B cell (primary cell): ENCODE measurements at regions not wholly inside any gene's neighbourhood (a gene's known extent, or its start where the extent isn't known, plus 50 kb on each side); places are given as distances from the start of the nearest gene placed in this dataset.
A peak's percentile ranks its signal among the peaks of the same experiment; 100 is the strongest.

Experiments
- ATAC-seq: fragments of 200-7000 bp; cut with Tn5 transposase; one replicate; pipeline ENCODE4 v1.10.0; 2021; ENCODE audit warnings: low read depth, mild to moderate bottlenecking, moderate number of reproducible peaks, moderate library complexity
- CTCF ChIA-PET: fragments of 350-600 bp; sonication (Branson Sonifier 250); formaldehyde crosslinking; loops from one replicate; lab custom pipeline; 2021; ENCODE audit warnings: antibody characterized with exemption, inconsistent platforms; lab: Charles Lee
- POLR2A ChIA-PET: fragments of 350-600 bp; sonication (Branson Sonifier 250); formaldehyde crosslinking; loops from one replicate; lab custom pipeline; 2021; ENCODE audit warnings: antibody characterized with exemption; lab: Charles Lee
- DNase-seq: peaks from one replicate; pipeline ENCODE4 v3.0.0; 2013
- H2AFZ ChIP-seq: 2 replicates; pipeline ENCODE4 v1.6.1; 2012; ENCODE audit warnings: mild to moderate bottlenecking, low read depth, low read length; ENCODE audit not compliant: insufficient read depth, poor library complexity, severe bottlenecking
- H3K27ac ChIP-seq, 2 donors: 1 replicate in 1 of 2; 2 replicates in 1 of 2; pipeline ENCODE4 v1.5.1; 2012 to 2013; ENCODE audit warnings: low read length in 2 of 2, mild to moderate bottlenecking in 2 of 2, moderate library complexity in 1 of 2
- H3K27me3 ChIP-seq, 4 experiments: fragments of 200-600 bp in 1 of 4; sonication (generic) in 1 of 4; replicated peaks in 1 of 4; 1 replicate in 2 of 4; 2 replicates in 2 of 4; pipeline versions ENCODE4 v1.6.1 to v1.7.0; 2013 to 2016; ENCODE audit warnings: low read length in 3 of 4, mild to moderate bottlenecking in 2 of 4, mixed read lengths in 1 of 4, moderate library complexity in 1 of 4; ENCODE audit not compliant: insufficient read depth in 4 of 4, control insufficient read depth in 3 of 4; ENCODE audit errors: control extremely low read depth in 1 of 4
- H3K36me3 ChIP-seq, 2 experiments: replicated peaks in 1 of 2; 1 replicate in 1 of 2; 2 replicates in 1 of 2; pipeline versions ENCODE4 v1.6.1 to v1.7.1; 2013; ENCODE audit warnings: low read length in 1 of 2; ENCODE audit not compliant: insufficient read depth in 2 of 2, control insufficient read depth in 1 of 2; ENCODE audit errors: control extremely low read depth in 1 of 2, extremely low read depth in 1 of 2
- H3K4me1 ChIP-seq, 2 donors: fragments of 200-600 bp in 1 of 2; sonication (generic) in 1 of 2; 1 replicate in 1 of 2; 2 replicates in 1 of 2; pipeline versions ENCODE4 v1.5.1 to v1.6.1; 2013 to 2017; ENCODE audit warnings: low read length in 2 of 2; ENCODE audit not compliant: control insufficient read depth in 2 of 2, insufficient read depth in 2 of 2
- H3K4me2 ChIP-seq: replicated peaks from 2 replicates; pipeline ENCODE3; 2012; ENCODE audit warnings: mild to moderate bottlenecking, low read depth, low read length; ENCODE audit not compliant: poor library complexity, severe bottlenecking
- H3K4me3 ChIP-seq, 5 experiments: fragments of 200-600 bp in 1 of 5; sonication (generic) in 1 of 5; 1 replicate in 3 of 5; 2 replicates in 2 of 5; pipeline versions ENCODE4 v1.5.1 to v1.7.0; 2011 to 2016; ENCODE audit warnings: low read length in 4 of 5, mild to moderate bottlenecking in 4 of 5, low read depth in 2 of 5, control low read depth in 1 of 5, moderate library complexity in 1 of 5; ENCODE audit not compliant: insufficient read depth in 1 of 5; ENCODE audit errors: control extremely low read depth in 1 of 5, extremely low read depth in 1 of 5
- H3K79me2 ChIP-seq: fragments of 200-600 bp; sonication (generic); one replicate; pipeline ENCODE4 v1.6.0; 2016; ENCODE audit warnings: low read length; ENCODE audit not compliant: control insufficient read depth, insufficient read depth
- H3K9ac ChIP-seq: fragments of 200-600 bp; sonication (generic); 2 replicates; pipeline ENCODE4 v1.6.1; 2017; ENCODE audit warnings: mild to moderate bottlenecking, low read length, moderate library complexity
- H3K9me3 ChIP-seq, 3 donors: one replicate each; pipeline versions ENCODE4 v1.6.1 to v1.7.1; 2013; ENCODE audit warnings: low read length in 2 of 3; ENCODE audit not compliant: control insufficient read depth in 2 of 3, insufficient read depth in 1 of 3; ENCODE audit errors: control extremely low read depth in 1 of 3
- H4K20me1 ChIP-seq: 2 replicates; pipeline ENCODE4 v1.6.0; 2012; ENCODE audit warnings: mild to moderate bottlenecking, low read length; ENCODE audit not compliant: insufficient read depth, control insufficient read depth, poor library complexity, severe bottlenecking
- H3K27ac Mint-ChIP-seq: one replicate; pipeline ENCODE4 v1.8.0; 2021; ENCODE audit warnings: mixed read lengths
- H3K27me3 Mint-ChIP-seq: one replicate; pipeline ENCODE4 v1.8.0; 2021; ENCODE audit warnings: mixed read lengths
- H3K4me1 Mint-ChIP-seq: one replicate; pipeline ENCODE4 v1.8.0; 2021; ENCODE audit warnings: mixed read lengths
- H3K4me3 Mint-ChIP-seq: one replicate; pipeline ENCODE4 v1.8.0; 2021; ENCODE audit warnings: mixed read lengths
- H3K9me3 Mint-ChIP-seq: one replicate; pipeline ENCODE4 v1.8.0; 2022; ENCODE audit warnings: mixed read lengths; ENCODE audit not compliant: insufficient read depth
- CTCF ChIP-seq: fragments of 200-600 bp; IDR thresholded peaks from one replicate; pipeline ENCODE4 v1.8.0; 2022; ENCODE audit warnings: antibody characterized with exemption, mild to moderate bottlenecking
- EZH2 ChIP-seq: IDR thresholded peaks from 2 replicates; pipeline ENCODE4 v1.6.1; 2012; ENCODE audit warnings: borderline replicate concordance, low read depth, mild to moderate bottlenecking, moderate library complexity, low read length; ENCODE audit not compliant: insufficient read depth, poor library complexity, severe bottlenecking
- WGBS: methylation state at CpG from one replicate; pipeline ENCODE4 v1.1.5; 2013; ENCODE audit warnings: missing lambda C conversion rate; ENCODE audit not compliant: insufficient coverage; 5-methylcytosine and 5-hydroxymethylcytosine counted together
- intact Hi-C: fragments of 100-400 bp; cut with micrococcal nuclease; formaldehyde crosslinking; loops from one replicate; pipeline ENCODE4 v1.10.0; 2022

GRCh38 chr6:28008053-28008452 is 51.0 kb downstream of the OR2B6 start:
- H3K36me3 ChIP-seq, result no peaks in the 10 kb centered on the region
- peak overlapping the region; percentile 53 for H3K4me2 ChIP-seq
- peak; percentile 24 for DNase-seq
- H3K4me3 ChIP-seq, result peak overlapping the region in 1 of 5 experiments; percentile 1
- Mint-ChIP-seq H3K4me3 (peak overlapping the region; percentile 11), H3K27me3 (no peaks in the 10 kb centered on the region), H3K9me3 (peaks cover 2% of the 10 kb centered on the region), H3K27ac (peak overlapping the region; percentile 51), H3K4me1 (peaks cover 32% of the 10 kb centered on the region)
- no peak for ATAC-seq
- no peaks in the 10 kb centered on the region for H4K20me1 ChIP-seq
- H3K27me3 ChIP-seq, result no peaks in the 10 kb centered on the region
- TF ChIP-seq CTCF, result no peak
- no peak for TF ChIP-seq EZH2
- ChIA-PET POLR2A (no interaction called here), CTCF (no interaction called here)
- H3K4me1 ChIP-seq, result peaks cover 27 to 39% of the 10 kb centered on the region in 2 donors
- H3K27ac ChIP-seq, result peak overlapping the region; percentile 25 to 83
- H3K9ac ChIP-seq, result peak overlapping the region; percentile 7
- H2AFZ ChIP-seq, result peak overlapping the region; percentile 48
- no CpG with 5 or more reads among the region's 2 CpGs for WGBS
- no peaks in the 10 kb centered on the region for H3K79me2 ChIP-seq
- intact Hi-C loops, result no loop called here
- H3K9me3 ChIP-seq, result peaks cover 0 to 10% (median 7%) of the 10 kb centered on the region in 3 donors

- H3K4me3 ChIP-seq, result no peak overlapping the region
- ATAC-seq, result no peak
- ChIA-PET POLR2A (no interaction called here), CTCF (no interaction called here)
- intact Hi-C loops, result no loop called here
- WGBS, result 100% methylated on average over 6 of the region's 6 CpGs
- H3K9me3 ChIP-seq, result peaks cover 0 to 10% (median 7%) of the 10 kb centered on the region in 3 donors
- no peak overlapping the region for H3K27ac Mint-ChIP-seq
- H3K4me1 ChIP-seq, result peaks cover 27 to 39% of the 10 kb centered on the region in 2 donors
- no peak overlapping the region for H3K4me3 Mint-ChIP-seq
- peaks cover 32% of the 10 kb centered on the region for H3K4me1 Mint-ChIP-seq
- no peak overlapping the region for H3K27ac ChIP-seq
- peaks cover 2% of the 10 kb centered on the region for H3K9me3 Mint-ChIP-seq
- H3K27me3 Mint-ChIP-seq, result peaks cover 11% of the 10 kb centered on the region
- no peaks in the 10 kb centered on the region for H3K36me3 ChIP-seq
- DNase-seq, result no peak
- H3K79me2 ChIP-seq, result no peaks in the 10 kb centered on the region
- H2AFZ ChIP-seq, result no peak overlapping the region
- no peak for TF ChIP-seq CTCF
- TF ChIP-seq EZH2, result no peak
- H3K4me2 ChIP-seq, result no peak overlapping the region
- no peaks in the 10 kb centered on the region for H3K27me3 ChIP-seq
- no peak overlapping the region for H3K9ac ChIP-seq
- no peaks in the 10 kb centered on the region for H4K20me1 ChIP-seq
Measured at GRCh38 chr6:28010526-28010925, 53.5 kb downstream of the OR2B6 start.
